Hepatocyte (in vitro differentiated cells): ENCODE measurements at regions not wholly inside any gene's neighbourhood (a gene's known extent, or its start where the extent isn't known, plus 50 kb on each side); places are given as distances from the start of the nearest gene placed in this dataset.

Experiments used
- EZH2 ChIP-seq: fragments of 200-600 bp; sonication (generic); IDR thresholded peaks from 2 replicates; pipeline ENCODE4 v1.6.1; 2016; ENCODE audit warnings: antibody characterized with exemption, mild to moderate bottlenecking, borderline replicate concordance
- EZH2phosphoT487 ChIP-seq: fragments of 200-600 bp; sonication (generic); IDR thresholded peaks from one replicate; pipeline ENCODE4 v1.6.1; 2018; ENCODE audit warnings: antibody characterized with exemption, mild to moderate bottlenecking, low read depth, moderate library complexity; ENCODE audit not compliant: unreplicated experiment, severe bottlenecking
- TF ChIP-seq, protein P1 (sequence below): fragments of 200-600 bp; sonication (generic); IDR thresholded peaks from 2 replicates; pipeline ENCODE4 v1.5.1; 2016; ENCODE audit warnings: antibody characterized with exemption, mild to moderate bottlenecking; ENCODE audit not compliant: poor library complexity

DNA sequence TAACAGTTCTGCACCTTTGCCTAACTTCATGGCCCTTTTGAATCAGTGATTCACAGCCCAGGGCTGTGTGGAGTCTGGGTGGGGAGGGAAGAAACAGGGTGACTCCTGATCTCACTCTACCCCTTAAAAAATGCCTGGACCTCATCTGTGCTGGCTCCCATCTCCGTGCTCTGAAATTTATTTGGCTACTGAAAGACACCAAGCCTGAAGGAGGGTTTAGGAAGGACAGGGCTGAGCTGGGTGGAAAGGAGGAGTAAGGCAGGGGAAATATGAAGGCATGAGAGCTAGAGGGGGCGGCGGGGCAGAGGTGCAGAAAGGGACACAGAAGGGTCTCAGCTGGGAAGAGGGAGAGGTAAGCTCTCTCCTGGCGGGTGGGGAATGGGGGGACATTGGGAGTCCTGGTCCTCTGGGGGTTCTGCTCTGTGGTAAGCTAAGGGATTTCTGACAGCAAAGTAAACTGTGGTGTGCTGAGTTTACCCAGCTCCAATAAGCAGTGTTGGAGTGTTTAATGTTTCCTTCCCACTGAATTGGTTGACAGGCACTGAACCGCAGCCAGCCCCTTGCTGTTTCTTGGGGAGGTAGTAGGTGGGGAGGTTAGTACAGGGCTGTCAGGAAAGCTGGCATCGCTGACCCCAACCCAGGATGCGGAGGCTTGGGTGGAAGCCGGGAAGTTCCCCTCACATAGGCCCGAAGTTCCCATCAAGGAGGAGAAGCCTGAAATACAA lies 71.1 kb downstream of the RPUSD4 start:
- TF ChIP-seq, protein P1, sequence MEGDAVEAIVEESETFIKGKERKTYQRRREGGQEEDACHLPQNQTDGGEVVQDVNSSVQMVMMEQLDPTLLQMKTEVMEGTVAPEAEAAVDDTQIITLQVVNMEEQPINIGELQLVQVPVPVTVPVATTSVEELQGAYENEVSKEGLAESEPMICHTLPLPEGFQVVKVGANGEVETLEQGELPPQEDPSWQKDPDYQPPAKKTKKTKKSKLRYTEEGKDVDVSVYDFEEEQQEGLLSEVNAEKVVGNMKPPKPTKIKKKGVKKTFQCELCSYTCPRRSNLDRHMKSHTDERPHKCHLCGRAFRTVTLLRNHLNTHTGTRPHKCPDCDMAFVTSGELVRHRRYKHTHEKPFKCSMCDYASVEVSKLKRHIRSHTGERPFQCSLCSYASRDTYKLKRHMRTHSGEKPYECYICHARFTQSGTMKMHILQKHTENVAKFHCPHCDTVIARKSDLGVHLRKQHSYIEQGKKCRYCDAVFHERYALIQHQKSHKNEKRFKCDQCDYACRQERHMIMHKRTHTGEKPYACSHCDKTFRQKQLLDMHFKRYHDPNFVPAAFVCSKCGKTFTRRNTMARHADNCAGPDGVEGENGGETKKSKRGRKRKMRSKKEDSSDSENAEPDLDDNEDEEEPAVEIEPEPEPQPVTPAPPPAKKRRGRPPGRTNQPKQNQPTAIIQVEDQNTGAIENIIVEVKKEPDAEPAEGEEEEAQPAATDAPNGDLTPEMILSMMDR, result no peak
- TF ChIP-seq EZH2 (no peak), EZH2phosphoT487 (no peak)
